Right ventricle myocardium superior (tissue), 1 donor: ENCODE measurements at regions not wholly inside any gene's neighbourhood (a gene's known extent, or its start where the extent isn't known, plus 50 kb on each side); places are given as distances from the start of the nearest gene placed in this dataset.
"Not testable (repeated sequence)": the region's sequence is repeated elsewhere in the genome, so short reads cannot be mapped to it uniquely, and the experiment has no call there.

ENCODE experiments used
- ATAC-seq: fragments of 200-7000 bp; cut with Tn5 transposase; one replicate; pipeline ENCODE4 v1.9.1; 2020; ENCODE audit warnings: mild to moderate bottlenecking; ENCODE audit not compliant: poor library complexity
- DNase-seq: peaks from one replicate; pipeline ENCODE4 v3.0.0-alpha.2; 2020
- intact Hi-C: fragments of 100-400 bp; cut with DNase I; formaldehyde crosslinking; loops from one replicate; pipeline ENCODE4 v1.11.2; 2022
- donor health status: DM: no; HTN: yes; CAD: no; lungs with severe emphysema.

GRCh38 chr21:6428498-6429092 is 4092.8 kb upstream of the TPTE start:
- peak; percentile 58 for ATAC-seq
- DNase-seq, intact Hi-C loops: not testable (repeated sequence)

- DNase-seq, intact Hi-C loops, ATAC-seq: not testable (repeated sequence)
These were observed 4091.5 kb upstream of the TPTE start for GRCh38 chr21:6429924-6430323.

- ATAC-seq, intact Hi-C loops, DNase-seq: not testable (repeated sequence)
These were observed 4088.2 kb upstream of the TPTE start for GRCh38 chr21:6433149-6433548.

GRCh38 chr21:6436205-6436604 is 4085.2 kb upstream of the TPTE start:
- ATAC-seq, DNase-seq, intact Hi-C loops: not testable (repeated sequence)

- peak; percentile 96 for ATAC-seq
- intact Hi-C loops, DNase-seq: not testable (repeated sequence)
These were observed 4084.2 kb upstream of the TPTE start for GRCh38 chr21:6436971-6437833.

GRCh38 chr21:6437834-6438187 is 4083.6 kb upstream of the TPTE start:
- intact Hi-C loops, DNase-seq: not testable (repeated sequence)
- ATAC-seq: peak; percentile 53

GRCh38 chr21:6439058-6439457 is 4082.3 kb upstream of the TPTE start:
- DNase-seq, intact Hi-C loops, ATAC-seq: not testable (repeated sequence)

- intact Hi-C loops: not testable (repeated sequence)
These were observed 4066.6 kb upstream of the TPTE start for GRCh38 chr21:6454648-6455340.

GRCh38 chr21:6456011-6456661 is 4065.2 kb upstream of the TPTE start:
- ATAC-seq, intact Hi-C loops, DNase-seq: not testable (repeated sequence)

More at GRCh38 chr21:6454648-6455340, 4066.6 kb upstream of the TPTE start:
- not testable (repeated sequence) for ATAC-seq, DNase-seq

GRCh38 chr21:6459761-6460160 is 4061.6 kb upstream of the TPTE start:
- ATAC-seq, intact Hi-C loops: not testable (repeated sequence)

GRCh38 chr21:6461358-6461757 is 4060.0 kb upstream of the TPTE start:
- intact Hi-C loops, ATAC-seq, DNase-seq: not testable (repeated sequence)

More at GRCh38 chr21:6459761-6460160, 4061.6 kb upstream of the TPTE start:
- not testable (repeated sequence) for DNase-seq

- DNase-seq, ATAC-seq, intact Hi-C loops: not testable (repeated sequence)
These were observed 4057.0 kb upstream of the TPTE start for GRCh38 chr21:6464419-6464818.

- intact Hi-C loops, DNase-seq: not testable (repeated sequence)
- ATAC-seq: peak; percentile 48
These were observed 4055.2 kb upstream of the TPTE start for GRCh38 chr21:6466081-6466698.

- peak; percentile 50 for ATAC-seq
- intact Hi-C loops, DNase-seq: not testable (repeated sequence)
These were observed 4054.7 kb upstream of the TPTE start for GRCh38 chr21:6466707-6467106.

GRCh38 chr21:6467189-6467774 is 4054.1 kb upstream of the TPTE start:
- DNase-seq, intact Hi-C loops: not testable (repeated sequence)
- peak; percentile 80 for ATAC-seq

- intact Hi-C loops, DNase-seq, ATAC-seq: not testable (repeated sequence)
These were observed 4053.5 kb upstream of the TPTE start for GRCh38 chr21:6467907-6468306.

GRCh38 chr21:6468331-6468860 is 4053.0 kb upstream of the TPTE start:
- intact Hi-C loops, ATAC-seq: not testable (repeated sequence)

More at GRCh38 chr21:6468331-6468860, 4053.0 kb upstream of the TPTE start:
- not testable (repeated sequence) for DNase-seq
